GM18858 (cell line): ENCODE measurements at regions not wholly inside any gene's neighbourhood (a gene's known extent, or its start where the extent isn't known, plus 50 kb on each side); places are given as distances from the start of the nearest gene placed in this dataset.
"Not testable (repeated sequence)": the region's sequence is repeated elsewhere in the genome, so short reads cannot be mapped to it uniquely, and the experiment has no call there.

Source experiments
- ATAC-seq: cut with Tn5 transposase; IDR thresholded peaks from one replicate; pipeline ENCODE4 v1.9.1; 2021; ENCODE audit not compliant: unreplicated experiment

- ATAC-seq: not testable (repeated sequence)
Observed at GRCh38 chr12:14032191-14032590, 50.8 kb upstream of the GRIN2B start.

- ATAC-seq: no peak
Observed at GRCh38 chr12:14043776-14044175, 62.4 kb upstream of the GRIN2B start.

GRCh38 chr12:14048941-14049545, 67.6 kb upstream of the GRIN2B start:
- no peak for ATAC-seq

- no peak for ATAC-seq
Observed at GRCh38 chr12:14057895-14058294, 76.5 kb upstream of the GRIN2B start.

GRCh38 chr12:14058717-14059116, 77.3 kb upstream of the GRIN2B start:
- ATAC-seq: no peak

GRCh38 chr12:14059548-14059947, 78.1 kb upstream of the GRIN2B start:
- ATAC-seq: no peak

GRCh38 chr12:14065616-14066015, 84.2 kb upstream of the GRIN2B start:
- no peak for ATAC-seq

- no peak for ATAC-seq
Observed at GRCh38 chr12:14066021-14066420, 84.6 kb upstream of the GRIN2B start.

- no peak for ATAC-seq
Observed at GRCh38 chr12:14068961-14069360, 87.6 kb upstream of the GRIN2B start.

- ATAC-seq: no peak
Observed at GRCh38 chr12:14071833-14072232, 90.4 kb upstream of the GRIN2B start.

GRCh38 chr12:14072987-14073386, 91.6 kb upstream of the GRIN2B start:
- no peak for ATAC-seq

- ATAC-seq: no peak
Observed at GRCh38 chr12:14075797-14076393, 94.5 kb upstream of the GRIN2B start.

- ATAC-seq: no peak
Observed at GRCh38 chr12:14076538-14076937, 95.1 kb upstream of the GRIN2B start.

- no peak for ATAC-seq
Observed at GRCh38 chr12:14086838-14087237, 105.4 kb upstream of the GRIN2B start.

- ATAC-seq: no peak
Observed at GRCh38 chr12:14099994-14100393, 118.6 kb upstream of the GRIN2B start.

- ATAC-seq: not testable (repeated sequence)
Observed at GRCh38 chr12:14101556-14101955, 120.2 kb upstream of the GRIN2B start.

GRCh38 chr12:14111230-14111865, 129.9 kb upstream of the GRIN2B start:
- ATAC-seq: peak; percentile 95

GRCh38 chr12:14113031-14113430, 131.6 kb upstream of the GRIN2B start:
- ATAC-seq: no peak

GRCh38 chr12:14126692-14127091, 145.3 kb upstream of the GRIN2B start:
- ATAC-seq: no peak

- no peak for ATAC-seq
Observed at GRCh38 chr12:14129611-14130195, 148.3 kb upstream of the GRIN2B start.

GRCh38 chr12:14135996-14136395, 154.6 kb upstream of the GRIN2B start:
- no peak for ATAC-seq

- ATAC-seq: no peak
Observed at GRCh38 chr12:14138495-14138894, 157.1 kb upstream of the GRIN2B start.
